Skeletal muscle tissue (tissue), 3 donors: ENCODE measurements at regions not wholly inside any gene's neighbourhood (a gene's known extent, or its start where the extent isn't known, plus 50 kb on each side); places are given as distances from the start of the nearest gene placed in this dataset.
A peak's percentile ranks its signal among the peaks of the same experiment; 100 is the strongest.
"Not testable (repeated sequence)": the region's sequence is repeated elsewhere in the genome, so short reads cannot be mapped to it uniquely, and the experiment has no call there.

ENCODE experiments used
- H3K27ac ChIP-seq: one replicate; pipeline ENCODE4 v1.7.0; 2013; ENCODE audit warnings: mild to moderate bottlenecking, low read depth, low read length, inconsistent platforms
- H3K27me3 ChIP-seq, 3 donors: one replicate each; pipeline ENCODE4 v1.7.0; 2013; ENCODE audit warnings: low read length in 3 of 3; ENCODE audit not compliant: control insufficient read depth in 3 of 3, insufficient read depth in 3 of 3
- H3K36me3 ChIP-seq, 3 donors: one replicate each; pipeline ENCODE4 v1.7.0; 2013; ENCODE audit warnings: low read length in 3 of 3; ENCODE audit not compliant: control insufficient read depth in 3 of 3, insufficient read depth in 3 of 3
- H3K4me1 ChIP-seq, 3 donors: one replicate each; pipeline ENCODE4 v1.7.0; 2013; ENCODE audit warnings: low read length in 3 of 3, mild to moderate bottlenecking in 3 of 3; ENCODE audit not compliant: control insufficient read depth in 3 of 3, insufficient read depth in 3 of 3
- H3K4me3 ChIP-seq, 3 donors: one replicate each; pipeline ENCODE4 v1.7.0; 2013; ENCODE audit warnings: low read length in 3 of 3
- H3K9ac ChIP-seq, 3 donors: one replicate each; pipeline ENCODE4 v1.7.0; 2013; ENCODE audit warnings: low read length in 3 of 3, mild to moderate bottlenecking in 3 of 3, moderate library complexity in 2 of 3, low read depth in 1 of 3
- H3K9me3 ChIP-seq, 3 donors: one replicate each; pipeline ENCODE4 v1.7.0; 2013; ENCODE audit warnings: low read length in 3 of 3; ENCODE audit not compliant: control insufficient read depth in 3 of 3
- donor health status: Osteomylitis.

DNA sequence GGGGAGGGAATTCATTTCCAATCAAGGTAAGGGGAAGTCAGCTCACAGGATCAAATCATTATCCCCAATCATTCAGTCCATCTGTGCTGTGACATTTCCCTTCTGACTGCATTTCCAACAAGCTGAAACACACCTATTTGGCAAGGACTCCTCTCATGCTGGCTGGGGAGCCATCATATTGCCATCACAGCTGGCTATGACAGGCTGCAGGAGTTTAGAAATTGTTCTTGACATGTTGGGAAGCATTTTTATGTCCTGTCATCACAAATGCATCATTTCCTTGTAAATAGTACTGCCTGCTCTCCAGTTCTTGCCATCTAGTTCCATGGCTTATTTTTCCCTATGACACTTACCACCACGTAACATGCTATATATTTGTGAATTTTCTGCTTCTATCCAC, 113.9 kb upstream of the TMEM170B start:
- Histone ChIP-seq H3K36me3 (no peaks in the 10 kb centered on the region), H3K4me1 (peaks cover 4 to 22% (median 15%) of the 10 kb centered on the region in 3 donors), H3K9ac (no peak overlapping the region), H3K27me3 (no peaks in the 10 kb centered on the region), H3K9me3 (no peaks in the 10 kb centered on the region), H3K27ac (peak overlapping the region; percentile 52), H3K4me3 (no peak overlapping the region)

DNA sequence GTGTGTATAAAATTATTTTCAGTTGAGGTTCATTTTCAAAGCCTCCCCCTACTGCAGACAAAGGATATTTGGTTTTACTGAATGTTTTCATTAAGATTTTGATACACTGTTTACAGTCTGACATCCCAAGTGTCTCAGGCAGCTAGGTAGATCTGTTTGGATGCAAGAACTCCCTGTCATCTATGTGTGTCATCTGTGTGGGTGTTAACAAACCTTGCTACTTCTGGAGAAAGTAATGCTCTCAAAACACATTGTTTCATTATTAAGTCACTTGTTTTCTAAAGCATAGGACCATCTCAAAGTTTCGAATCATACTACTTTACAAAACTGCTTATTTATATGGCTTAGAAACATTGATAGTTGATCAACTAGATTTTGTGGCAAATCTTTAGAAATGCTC, 114.5 kb upstream of the TMEM170B start:
- peak overlapping the region; percentile 38 for H3K27ac ChIP-seq
- no peak overlapping the region for H3K9ac ChIP-seq
- peaks cover under 1 to 19% (median 13%) of the 10 kb centered on the region in 3 donors for H3K4me1 ChIP-seq
- no peaks in the 10 kb centered on the region for H3K27me3 ChIP-seq
- no peak overlapping the region for H3K4me3 ChIP-seq
- no peaks in the 10 kb centered on the region for H3K36me3 ChIP-seq
- no peaks in the 10 kb centered on the region for H3K9me3 ChIP-seq

DNA sequence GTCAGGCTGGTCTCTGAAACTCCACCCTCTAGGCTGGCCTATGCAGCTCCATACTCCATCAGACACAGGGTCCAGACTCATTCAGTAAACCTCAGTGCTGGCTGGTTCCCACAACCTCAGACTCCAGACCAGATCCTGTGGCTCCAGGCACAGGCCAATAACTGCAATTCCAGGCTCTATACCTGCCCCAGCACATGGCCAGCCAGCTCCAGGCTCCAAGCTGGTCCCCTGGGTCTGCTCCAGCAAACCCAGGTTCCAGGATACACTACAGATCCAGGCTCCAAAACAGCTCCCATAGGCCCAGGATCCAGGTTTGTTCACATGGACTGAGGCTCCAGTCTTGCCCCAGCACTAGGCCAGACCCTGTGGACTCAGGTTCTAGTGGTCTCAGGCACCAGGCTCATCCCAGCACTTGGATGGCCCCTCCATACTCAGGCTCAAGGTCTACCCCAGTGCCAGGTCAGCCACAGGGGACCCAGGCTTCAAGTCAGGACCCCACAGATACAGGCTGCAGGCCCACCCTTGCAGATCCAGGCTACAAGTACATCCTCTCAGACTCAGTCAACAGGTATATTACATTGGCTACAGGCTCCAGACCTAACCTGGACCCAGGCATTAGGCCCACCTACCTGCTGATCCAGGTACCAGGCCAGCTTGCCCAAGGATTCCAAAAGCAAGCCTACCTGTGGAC, 117.6 kb upstream of the TMEM170B start:
- H3K4me3 ChIP-seq, result no peak overlapping the region
- H3K36me3 ChIP-seq, result no peaks in the 10 kb centered on the region
- H3K27me3 ChIP-seq, result no peaks in the 10 kb centered on the region
- H3K9ac ChIP-seq, result no peak overlapping the region
- H3K9me3 ChIP-seq, result peaks cover 0 to 4% (median 0%) of the 10 kb centered on the region in 3 donors
- H3K27ac ChIP-seq, result no peak overlapping the region
- peaks cover 0 to 3% (median 0%) of the 10 kb centered on the region in 3 donors for H3K4me1 ChIP-seq

DNA sequence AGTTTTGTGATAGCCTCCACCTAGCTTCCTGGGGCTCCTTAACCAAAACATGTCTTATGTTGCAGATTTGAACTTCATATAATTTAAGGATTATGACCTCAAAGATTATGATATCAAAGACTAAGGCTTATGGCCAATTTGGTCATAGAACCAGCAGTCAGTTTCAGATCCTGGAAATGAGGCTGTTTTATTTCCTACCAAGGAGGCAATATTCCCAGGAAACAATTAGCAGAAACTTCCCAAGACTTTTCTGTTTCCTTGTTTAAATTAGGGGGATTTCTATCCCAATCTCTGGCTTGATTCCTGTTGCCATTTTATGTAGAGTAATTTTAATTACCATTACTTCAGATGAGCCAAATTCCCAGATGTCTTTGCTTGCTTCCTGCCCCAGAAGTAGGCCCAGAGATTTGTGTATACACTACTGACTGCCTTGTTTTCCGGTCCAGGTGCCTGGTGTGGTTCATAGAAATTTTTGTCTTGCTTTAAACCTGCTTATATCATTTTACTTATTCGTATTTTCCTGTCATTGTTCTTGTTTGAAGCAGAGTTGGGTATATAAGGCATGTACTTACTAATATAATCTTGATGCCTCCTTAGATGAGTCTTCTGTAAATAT, 119.2 kb upstream of the TMEM170B start:
- peak overlapping the region; percentile 46 for H3K27ac ChIP-seq
- H3K36me3 ChIP-seq, result no peaks in the 10 kb centered on the region
- H3K9ac ChIP-seq, result no peak overlapping the region
- peaks cover 0 to 4% (median 0%) of the 10 kb centered on the region in 3 donors for H3K9me3 ChIP-seq
- H3K4me3 ChIP-seq, result no peak overlapping the region
- H3K4me1 ChIP-seq, result no peaks in the 10 kb centered on the region
- H3K27me3 ChIP-seq, result no peaks in the 10 kb centered on the region

DNA sequence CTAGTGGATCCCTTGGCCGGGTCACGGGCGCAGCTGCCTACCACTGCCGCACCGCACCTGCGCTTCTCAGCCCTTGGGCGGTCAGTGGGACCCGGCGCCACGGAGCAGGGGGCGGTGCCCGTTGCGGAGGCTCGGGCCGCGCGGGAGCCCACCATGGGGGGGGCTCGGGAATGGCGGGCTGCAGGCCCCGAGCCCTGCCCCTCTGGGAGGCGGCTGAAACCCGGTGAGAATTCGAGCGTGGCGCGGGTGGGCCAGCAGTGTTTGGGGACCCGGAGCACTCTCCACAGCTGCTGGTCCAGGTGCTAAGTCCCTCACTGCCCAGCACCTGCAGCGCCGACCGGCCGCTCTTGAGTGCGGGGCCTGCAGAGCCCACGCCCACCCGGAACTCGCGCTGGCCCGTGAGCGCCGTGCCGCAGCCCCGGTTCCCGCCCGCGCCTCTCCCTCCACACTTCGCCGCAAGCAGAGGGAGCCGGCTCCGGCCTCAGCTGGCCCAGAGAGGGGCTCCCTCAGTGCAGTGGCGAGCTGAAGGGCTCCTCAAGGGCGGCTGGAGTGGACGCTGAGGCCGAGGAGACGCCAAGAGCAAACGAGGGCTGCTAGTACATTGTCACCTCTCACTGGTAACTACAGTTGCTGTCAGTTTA, 120.5 kb upstream of the TMEM170B start:
- H3K9me3 ChIP-seq, result peaks cover 0 to 4% (median 0%) of the 10 kb centered on the region in 3 donors
- no peak overlapping the region for H3K27ac ChIP-seq
- no peak overlapping the region for H3K9ac ChIP-seq
- no peaks in the 10 kb centered on the region for H3K36me3 ChIP-seq
- peaks cover 1 to 2% (median 1%) of the 10 kb centered on the region in 3 donors for H3K4me1 ChIP-seq
- H3K4me3 ChIP-seq, result no peak overlapping the region
- H3K27me3 ChIP-seq, result no peaks in the 10 kb centered on the region

DNA sequence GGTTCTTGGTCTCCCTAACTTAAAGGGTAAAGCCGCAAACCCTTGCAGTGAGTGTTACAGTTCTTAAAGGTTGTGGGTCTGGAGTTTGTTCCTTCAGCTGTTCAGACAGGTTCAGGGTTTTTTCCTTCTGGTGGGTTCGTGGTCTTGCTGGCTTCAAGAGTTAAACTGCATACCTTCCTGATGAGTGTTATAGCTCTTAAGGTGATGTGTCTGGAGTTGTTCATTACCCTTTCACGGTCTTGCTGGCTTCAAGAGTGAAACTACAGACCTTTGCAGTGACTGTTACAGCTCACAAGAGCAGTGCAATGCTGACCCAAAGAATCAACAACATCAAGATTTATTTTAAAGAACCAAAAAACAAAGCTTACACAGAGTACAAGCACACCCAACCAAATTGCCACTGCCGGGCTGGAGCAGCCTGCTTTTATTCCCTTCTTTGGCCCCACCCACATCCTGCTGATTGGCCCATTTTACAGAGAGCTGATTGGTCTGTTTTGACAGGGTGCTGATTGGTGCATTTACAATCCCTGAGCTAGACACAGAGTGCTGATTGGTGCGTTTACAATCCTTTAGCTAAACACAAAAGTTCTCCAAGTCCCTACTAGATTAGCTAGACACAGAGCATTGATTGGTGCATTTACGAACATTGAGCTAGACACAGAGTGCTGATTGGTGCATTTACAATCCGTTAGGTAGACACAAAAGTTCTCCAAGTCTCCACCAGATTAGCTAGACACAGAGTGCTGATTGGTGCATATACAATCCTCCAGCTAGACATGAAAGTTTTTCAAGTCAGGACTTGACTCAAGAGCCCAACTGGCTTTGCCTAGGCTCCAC, 121.2 kb upstream of the TMEM170B start:
- not testable (repeated sequence) for H3K27me3 ChIP-seq, H3K36me3 ChIP-seq, H3K4me1 ChIP-seq, H3K4me3 ChIP-seq, H3K27ac ChIP-seq, H3K9ac ChIP-seq, H3K9me3 ChIP-seq

DNA sequence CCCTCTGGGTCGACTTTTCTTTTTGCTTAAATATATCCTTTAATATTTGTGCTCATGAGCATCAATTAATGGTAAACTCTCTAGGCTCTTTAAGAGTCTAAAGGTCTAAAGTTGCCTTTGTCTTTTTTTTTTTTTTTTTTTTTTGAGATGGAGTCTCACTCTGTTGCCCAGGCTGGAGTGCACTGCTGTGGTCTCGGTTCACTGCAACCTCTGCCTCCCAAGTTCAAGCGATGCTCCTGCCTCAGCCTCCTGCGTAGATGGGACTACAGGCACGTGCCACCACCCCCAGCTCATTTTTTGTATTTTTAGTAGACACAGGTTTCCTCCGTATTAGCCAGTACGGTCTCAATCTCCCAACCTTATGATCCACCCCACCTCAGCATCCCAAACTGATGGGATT, 122.0 kb upstream of the TMEM170B start:
- Histone ChIP-seq H3K27me3 (no peaks in the 10 kb centered on the region), H3K9ac (no peak overlapping the region), H3K4me1 (peaks cover 2 to 4% (median 2%) of the 10 kb centered on the region in 3 donors), H3K27ac (no peak overlapping the region), H3K9me3 (peaks cover 0 to 4% (median 0%) of the 10 kb centered on the region in 3 donors), H3K36me3 (no peaks in the 10 kb centered on the region), H3K4me3 (no peak overlapping the region)

DNA sequence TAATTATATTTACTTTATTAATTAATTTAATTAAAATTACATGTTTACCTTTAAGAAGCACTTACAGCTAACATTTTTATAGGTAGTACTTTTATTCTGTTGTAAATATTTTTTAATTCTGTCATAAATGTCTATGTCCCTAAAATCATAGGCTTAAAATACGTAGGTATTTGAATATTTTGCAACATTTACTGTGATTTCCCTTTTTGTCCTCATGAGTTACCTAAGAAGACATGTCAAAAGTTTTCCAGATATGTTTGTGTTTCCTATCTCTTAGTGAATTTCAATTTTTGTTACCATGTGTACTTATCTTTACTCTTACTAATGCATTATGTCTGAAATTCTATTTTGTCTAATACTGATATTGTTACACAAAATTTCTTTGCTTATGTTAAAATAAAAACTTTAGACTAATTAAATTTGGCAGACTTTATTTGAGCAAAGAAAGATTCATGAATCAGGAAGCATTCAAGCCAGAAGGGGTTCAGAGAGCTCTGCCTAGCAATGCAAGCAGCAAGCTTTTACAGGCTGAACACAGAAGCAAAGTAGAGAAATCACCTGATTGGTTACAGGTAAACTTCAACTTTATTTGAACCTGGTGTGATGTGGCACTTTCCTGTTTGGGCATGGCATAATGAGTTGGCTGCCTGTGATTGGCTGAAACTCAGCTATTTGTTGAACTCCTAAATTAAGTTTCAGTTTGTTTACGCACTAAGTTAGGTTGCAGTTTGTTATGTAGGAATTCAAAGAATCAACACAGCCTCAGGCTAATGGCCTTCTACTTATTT, 123.2 kb upstream of the TMEM170B start:
- Histone ChIP-seq H3K4me3 (no peak overlapping the region), H3K36me3 (no peaks in the 10 kb centered on the region), H3K27me3 (no peaks in the 10 kb centered on the region), H3K27ac (no peak overlapping the region), H3K9ac (no peak overlapping the region), H3K9me3 (peaks cover 0 to 4% (median 0%) of the 10 kb centered on the region in 3 donors), H3K4me1 (peaks cover 2 to 4% (median 2%) of the 10 kb centered on the region in 3 donors)

DNA sequence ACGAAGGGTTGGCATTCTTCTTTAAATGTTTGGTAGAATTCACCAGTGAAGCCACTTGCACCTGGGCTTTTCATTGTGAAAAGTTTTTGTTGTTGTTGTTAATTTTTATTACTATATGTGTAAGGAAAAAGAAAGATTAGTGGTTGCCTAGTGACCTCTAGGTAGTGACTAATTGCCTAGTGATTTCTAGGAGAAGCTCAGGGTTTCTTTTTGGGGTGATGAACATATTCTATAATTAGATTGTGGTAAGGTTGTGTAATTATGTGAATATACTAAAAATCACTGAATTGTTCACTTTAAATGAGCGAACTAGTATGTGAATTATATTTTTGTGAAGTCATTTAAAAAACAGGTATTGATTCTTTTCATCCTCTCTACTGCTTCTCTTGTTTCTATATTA, 123.8 kb upstream of the TMEM170B start:
- H3K27ac ChIP-seq, result no peak overlapping the region
- H3K36me3 ChIP-seq, result no peaks in the 10 kb centered on the region
- H3K4me3 ChIP-seq, result no peak overlapping the region
- H3K27me3 ChIP-seq, result no peaks in the 10 kb centered on the region
- H3K9ac ChIP-seq, result no peak overlapping the region
- peaks cover 2 to 4% (median 2%) of the 10 kb centered on the region in 3 donors for H3K4me1 ChIP-seq
- H3K9me3 ChIP-seq, result peaks cover 0 to 4% (median 0%) of the 10 kb centered on the region in 3 donors
